Body of pancreas (tissue), 4 donors: ENCODE measurements at regions not wholly inside any gene's neighbourhood (a gene's known extent, or its start where the extent isn't known, plus 50 kb on each side); places are given as distances from the start of the nearest gene placed in this dataset.

Experiments
- ATAC-seq: fragments of 150-250 bp; one replicate; pipeline ENCODE4 v1.9.1; 2016
- DNase-seq, 4 donors: peaks; one replicate each; pipeline ENCODE4 v3.0.0-alpha.2; 2019
- H3K27ac ChIP-seq, 4 donors: fragments of 200-600 bp; sonication (generic); 1 replicate in 3 of 4; 2 replicates in 1 of 4; pipeline versions ENCODE4 v1.5.1 to v1.6.1; 2016 to 2019; ENCODE audit warnings: mild to moderate bottlenecking in 1 of 4, mixed read lengths in 1 of 4, moderate library complexity in 1 of 4
- H3K27me3 ChIP-seq, 2 donors: fragments of 200-600 bp; sonication (generic); one replicate each; pipeline ENCODE4 v1.6.0; 2016; ENCODE audit warnings: mild to moderate bottlenecking in 1 of 2
- H3K36me3 ChIP-seq, 2 donors: fragments of 200-600 bp; sonication (generic); replicated peaks in 1 of 2; 2 replicates each; pipeline ENCODE4 v1.5.1; 2016; ENCODE audit warnings: low read depth in 2 of 2; ENCODE audit not compliant: insufficient read depth in 1 of 2
- H3K4me1 ChIP-seq: fragments of 200-600 bp; sonication (generic); one replicate; pipeline ENCODE4 v1.6.0; 2016
- H3K4me3 ChIP-seq, 2 donors: fragments of 200-600 bp; sonication (generic); 1 replicate in 1 of 2; 2 replicates in 1 of 2; pipeline ENCODE4 v1.5.1; 2016 to 2019
- H3K9me3 ChIP-seq, 3 donors: fragments of 200-600 bp; sonication (generic); 1 replicate in 2 of 3; 2 replicates in 1 of 3; pipeline ENCODE4 v1.5.1; 2016
- POLR2A ChIP-seq, 3 donors: fragments of 450-650 bp; IDR thresholded peaks; one replicate each; pipeline ENCODE4 v1.6.1; 2016; ENCODE audit warnings: antibody characterized with exemption in 3 of 3, mild to moderate bottlenecking in 2 of 3
- WGBS, 2 donors: methylation state at CpG; one replicate each; pipeline ENCODE4 v1.1.5; 2017; 5-methylcytosine and 5-hydroxymethylcytosine counted together
- intact Hi-C: fragments of 100-400 bp; cut with DNase I; formaldehyde crosslinking; loops from one replicate; pipeline ENCODE4 v1.15.1; 2023
- TF ChIP-seq, protein P1 (sequence below), 7 experiments: fragments of 450-650 bp in 4 of 7; fragments of 200-600 bp in 3 of 7; sonication (generic) in 3 of 7; IDR thresholded peaks; one replicate each; pipeline ENCODE4 v1.5.1; 2016 to 2019; ENCODE audit warnings: antibody characterized with exemption in 7 of 7

DNA sequence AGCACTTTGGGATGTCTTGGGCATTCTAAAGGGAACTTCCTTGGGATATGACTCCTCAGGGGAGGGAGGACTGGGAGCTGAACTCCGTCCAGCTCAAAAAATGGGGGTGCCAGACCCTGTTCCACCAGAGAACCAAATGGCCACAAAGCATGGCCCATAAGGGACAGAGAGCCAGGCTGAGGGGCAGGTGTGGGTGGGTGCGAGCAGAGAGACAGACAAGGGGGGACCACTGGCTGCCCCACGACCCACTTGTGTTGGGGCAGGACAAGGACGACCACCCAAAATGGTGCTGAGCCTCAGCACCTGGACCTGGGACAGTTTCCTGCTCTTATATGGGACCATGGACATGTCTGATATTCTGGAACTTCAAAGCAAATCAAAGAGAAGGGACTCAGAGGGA is 148.2 kb upstream of the MLN start:
- no peak for TF ChIP-seq POLR2A (IDR thresholded peaks at IDR 0.05)
- TF ChIP-seq, protein P1, sequence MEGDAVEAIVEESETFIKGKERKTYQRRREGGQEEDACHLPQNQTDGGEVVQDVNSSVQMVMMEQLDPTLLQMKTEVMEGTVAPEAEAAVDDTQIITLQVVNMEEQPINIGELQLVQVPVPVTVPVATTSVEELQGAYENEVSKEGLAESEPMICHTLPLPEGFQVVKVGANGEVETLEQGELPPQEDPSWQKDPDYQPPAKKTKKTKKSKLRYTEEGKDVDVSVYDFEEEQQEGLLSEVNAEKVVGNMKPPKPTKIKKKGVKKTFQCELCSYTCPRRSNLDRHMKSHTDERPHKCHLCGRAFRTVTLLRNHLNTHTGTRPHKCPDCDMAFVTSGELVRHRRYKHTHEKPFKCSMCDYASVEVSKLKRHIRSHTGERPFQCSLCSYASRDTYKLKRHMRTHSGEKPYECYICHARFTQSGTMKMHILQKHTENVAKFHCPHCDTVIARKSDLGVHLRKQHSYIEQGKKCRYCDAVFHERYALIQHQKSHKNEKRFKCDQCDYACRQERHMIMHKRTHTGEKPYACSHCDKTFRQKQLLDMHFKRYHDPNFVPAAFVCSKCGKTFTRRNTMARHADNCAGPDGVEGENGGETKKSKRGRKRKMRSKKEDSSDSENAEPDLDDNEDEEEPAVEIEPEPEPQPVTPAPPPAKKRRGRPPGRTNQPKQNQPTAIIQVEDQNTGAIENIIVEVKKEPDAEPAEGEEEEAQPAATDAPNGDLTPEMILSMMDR (IDR thresholded peaks at IDR 0.05): no peak
- Histone ChIP-seq H3K4me3 (no peak overlapping the region), H3K36me3 (no peaks in the 10 kb centered on the region), H3K9me3 (no peaks in the 10 kb centered on the region), H3K4me1 (no peaks in the 10 kb centered on the region), H3K27me3 (no peaks in the 10 kb centered on the region), H3K27ac (no peak overlapping the region)
- DNase-seq (no peak), ATAC-seq (no peak)
- intact Hi-C loops: no loop called here
- 55 to 59% methylated on average over 4 of the region's 4 CpGs for WGBS, 2 donors

DNA sequence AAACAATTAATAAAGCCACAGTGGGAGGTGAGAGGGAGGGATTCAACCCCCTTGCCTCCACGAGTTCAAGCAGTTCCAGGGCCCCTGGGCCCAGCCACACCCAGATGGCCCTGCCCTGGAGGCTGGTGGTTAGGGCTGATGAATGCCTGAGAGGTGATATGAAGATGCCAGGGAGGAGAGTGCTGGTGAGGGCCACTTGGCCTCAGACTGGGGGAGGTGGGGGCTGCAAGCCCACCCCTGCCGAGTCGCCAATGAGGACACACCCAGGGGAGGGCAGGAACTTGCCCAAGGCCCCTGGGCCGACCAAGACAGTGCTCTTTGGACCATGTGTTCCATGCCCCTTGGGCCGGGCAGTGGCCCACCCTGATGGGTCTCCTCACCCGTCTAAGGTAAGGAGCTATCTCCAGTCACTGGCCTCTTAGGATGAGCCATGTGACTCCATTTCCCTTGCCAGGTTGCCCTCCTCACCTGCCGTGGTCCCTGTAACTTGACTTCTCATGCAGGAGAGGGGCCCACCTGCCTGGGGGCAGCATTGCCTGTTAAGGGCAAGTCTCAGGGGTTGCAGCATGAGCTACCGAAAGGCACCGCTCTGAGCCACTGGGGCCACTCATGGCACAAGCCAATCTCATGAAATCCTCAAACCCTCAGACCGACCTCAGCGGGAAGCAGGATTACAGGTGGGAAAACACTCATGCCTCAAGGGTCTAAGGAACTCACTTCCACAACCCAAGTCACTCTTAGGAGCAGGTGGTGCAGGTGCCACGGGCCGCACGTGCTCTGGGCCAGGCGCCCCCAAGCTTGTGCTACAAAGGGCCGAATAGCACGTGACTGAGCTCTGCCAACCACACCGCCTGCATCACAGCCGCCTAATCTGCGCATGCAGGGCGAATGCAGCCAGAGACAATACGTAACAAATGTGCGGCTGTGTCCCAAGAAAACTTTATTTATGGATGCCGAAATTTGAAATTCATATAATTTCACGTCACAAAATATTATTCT is 147.4 kb upstream of the MLN start:
- intact Hi-C loops: no loop called here
- Histone ChIP-seq H3K27ac (no peak overlapping the region), H3K4me1 (no peaks in the 10 kb centered on the region), H3K4me3 (no peak overlapping the region), H3K36me3 (no peaks in the 10 kb centered on the region), H3K9me3 (no peaks in the 10 kb centered on the region), H3K27me3 (no peaks in the 10 kb centered on the region)
- TF ChIP-seq, protein P1 (IDR thresholded peaks at IDR 0.05): no peak
- no peak for TF ChIP-seq POLR2A (IDR thresholded peaks at IDR 0.05)
- ATAC-seq: no peak
- DNase-seq: no peak
- 79 to 80% methylated on average over 16 to 24 of the region's 25 CpGs for WGBS, 2 donors

DNA sequence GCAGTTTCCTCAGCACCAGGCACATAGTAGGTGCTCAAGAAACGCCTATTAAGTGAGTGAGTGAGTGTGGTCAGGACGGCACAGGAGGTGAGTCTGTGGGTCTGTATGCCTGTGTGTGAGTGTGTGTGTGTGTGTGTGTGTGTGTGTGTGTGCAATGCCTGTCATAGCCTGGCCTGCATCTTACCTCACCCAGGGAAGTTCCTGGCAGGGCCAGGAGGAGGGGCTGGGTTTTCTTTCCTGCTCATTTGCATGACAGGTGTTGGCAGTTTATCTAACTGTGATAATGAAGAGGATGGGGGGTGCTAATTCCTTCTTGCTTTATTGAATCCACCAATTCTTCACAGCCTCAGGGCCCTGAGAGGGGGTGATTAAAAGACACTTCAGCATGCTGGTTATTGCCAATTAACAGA is 146.7 kb upstream of the MLN start:
- H3K27me3 ChIP-seq: no peaks in the 10 kb centered on the region
- 44 to 58% methylated on average over 2 of the region's 2 CpGs for WGBS, 2 donors
- intact Hi-C loops: no loop called here
- DNase-seq (peak in 1 of 4 donors; percentile 6), ATAC-seq (no peak)
- no peaks in the 10 kb centered on the region for H3K9me3 ChIP-seq
- no peak for TF ChIP-seq POLR2A (IDR thresholded peaks at IDR 0.05)
- TF ChIP-seq, protein P1 (IDR thresholded peaks at IDR 0.05): no peak
- no peaks in the 10 kb centered on the region for H3K36me3 ChIP-seq
- H3K4me1 ChIP-seq: no peaks in the 10 kb centered on the region
- no peak overlapping the region for H3K27ac ChIP-seq
- no peak overlapping the region for H3K4me3 ChIP-seq

DNA sequence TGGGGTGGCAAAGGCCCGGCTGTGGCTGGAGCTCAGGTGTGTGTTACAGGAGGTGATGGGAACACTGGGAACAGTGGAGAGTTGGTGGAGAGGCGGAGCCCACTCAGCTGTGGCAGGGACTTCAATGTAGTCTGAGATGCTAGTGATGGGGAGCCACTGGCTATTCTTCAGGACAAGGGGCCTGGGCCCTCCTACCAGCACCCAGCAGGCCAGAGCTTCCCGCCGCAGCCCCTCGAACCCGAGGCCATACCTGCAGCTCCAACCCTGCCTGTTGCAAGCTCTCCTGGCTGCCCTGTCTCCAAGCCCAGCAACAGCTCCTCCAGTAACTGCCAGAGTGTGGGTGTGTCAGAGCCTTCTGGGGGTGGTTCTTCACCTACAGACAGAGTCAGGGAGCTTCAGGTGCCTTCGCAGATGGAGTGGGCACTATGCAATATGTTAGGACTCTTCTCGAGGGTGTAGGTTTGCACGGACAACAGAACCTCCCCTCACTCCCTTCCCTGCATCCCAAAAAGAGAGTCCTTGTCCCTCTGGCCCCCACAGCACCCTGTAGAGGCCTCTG is 146.2 kb upstream of the MLN start:
- TF ChIP-seq, protein P1 (IDR thresholded peaks at IDR 0.05): no peak
- no peak for TF ChIP-seq POLR2A (IDR thresholded peaks at IDR 0.05)
- Histone ChIP-seq H3K36me3 (no peaks in the 10 kb centered on the region), H3K27ac (no peak overlapping the region), H3K4me1 (no peaks in the 10 kb centered on the region), H3K27me3 (no peaks in the 10 kb centered on the region), H3K9me3 (no peaks in the 10 kb centered on the region), H3K4me3 (no peak overlapping the region)
- 78 to 83% methylated on average over 6 to 7 of the region's 9 CpGs for WGBS, 2 donors
- intact Hi-C loops: no loop called here
- ATAC-seq (no peak), DNase-seq (no peak)
